ENCODE measurements at regions not wholly inside any gene's neighbourhood (a gene's known extent, or its start where the extent isn't known, plus 50 kb on each side); places are given as distances from the start of the nearest gene placed in this dataset.

- DNase-seq (ENCODE audit: low spot score in 2 of 2) = peak; percentile 9 to 80
- no peak for TF ChIP-seq CTCF (IDR thresholded peaks at IDR 0.05)
- TF ChIP-seq POLR2A (IDR thresholded peaks at IDR 0.05) = no peak
- WGBS, 2 donors = 88 to 93% methylated on average over 8 of the region's 8 CpGs
- intact Hi-C loops (cut with DNase I; ENCODE audit: low total_unique reads) = no loop called here
- H3K4me3 ChIP-seq (ENCODE audit: low read depth, poor library complexity, severe bottlenecking) = no peak overlapping the region
Observed at GRCh38 chr2:129762386-129763189, 216.9 kb upstream of the RAB6C start.

- peak; percentile 6 to 74 for DNase-seq (ENCODE audit: low spot score in 2 of 2)
- 89 to 94% methylated on average over 9 to 10 of the region's 10 CpGs for WGBS, 2 donors
- intact Hi-C loops (cut with DNase I; ENCODE audit: low total_unique reads) = no loop called here
- H3K4me3 ChIP-seq (ENCODE audit: low read depth, poor library complexity, severe bottlenecking) = no peak overlapping the region
- no peak for TF ChIP-seq POLR2A (IDR thresholded peaks at IDR 0.05)
- TF ChIP-seq CTCF (IDR thresholded peaks at IDR 0.05) = no peak
Observed at GRCh38 chr2:129763190-129763846, 216.1 kb upstream of the RAB6C start.

- TF ChIP-seq POLR2A (IDR thresholded peaks at IDR 0.05) (no peak), CTCF (IDR thresholded peaks at IDR 0.05) (no peak)
- no peak for DNase-seq (ENCODE audit: low spot score in 2 of 2)
- intact Hi-C loops (cut with DNase I; ENCODE audit: low total_unique reads) = no loop called here
- WGBS, 2 donors = 75 to 80% methylated on average over 5 of the region's 5 CpGs
- H3K4me3 ChIP-seq (ENCODE audit: low read depth, poor library complexity, severe bottlenecking) = no peak overlapping the region
Observed at GRCh38 chr2:129763966-129764365, 215.5 kb upstream of the RAB6C start.

GRCh38 chr2:129764376-129765325, 214.8 kb upstream of the RAB6C start:
- no peak overlapping the region for H3K4me3 ChIP-seq (ENCODE audit: low read depth, poor library complexity, severe bottlenecking)
- peak; percentile 9 to 63 for DNase-seq (ENCODE audit: low spot score in 2 of 2)
- intact Hi-C loops (cut with DNase I; ENCODE audit: low total_unique reads) = no loop called here
- TF ChIP-seq CTCF (IDR thresholded peaks at IDR 0.05) (no peak), POLR2A (IDR thresholded peaks at IDR 0.05) (no peak)
- WGBS, 2 donors = 84 to 90% methylated on average over 16 of the region's 16 CpGs

GRCh38 chr2:129765326-129765677, 214.2 kb upstream of the RAB6C start:
- intact Hi-C loops (cut with DNase I; ENCODE audit: low total_unique reads) = no loop called here
- no peak for TF ChIP-seq CTCF (IDR thresholded peaks at IDR 0.05)
- no peak for TF ChIP-seq POLR2A (IDR thresholded peaks at IDR 0.05)
- 71 to 86% methylated on average over 3 to 4 of the region's 4 CpGs for WGBS, 2 donors
- peak in 1 of 2 donors; percentile 53 for DNase-seq (ENCODE audit: low spot score in 2 of 2)
- H3K4me3 ChIP-seq (ENCODE audit: low read depth, poor library complexity, severe bottlenecking) = no peak overlapping the region

All from lower leg skin (tissue), 4 donors.